HG03060 (cell line): ENCODE measurements at regions not wholly inside any gene's neighbourhood (a gene's known extent, or its start where the extent isn't known, plus 50 kb on each side); places are given as distances from the start of the nearest gene placed in this dataset.

Experiments used
- ATAC-seq: cut with Tn5 transposase; IDR thresholded peaks from one replicate; pipeline ENCODE4 v1.9.1; 2021; ENCODE audit warnings: low read depth, moderate number of reproducible peaks; ENCODE audit not compliant: unreplicated experiment

GRCh38 chr5:53825016-53825415 lies 264.6 kb downstream of the NDUFS4 start:
- ATAC-seq, result no peak

GRCh38 chr5:53825926-53826325 lies 265.5 kb downstream of the NDUFS4 start:
- no peak for ATAC-seq

- no peak for ATAC-seq
Observed at GRCh38 chr5:53826504-53826903, 266.1 kb downstream of the NDUFS4 start.

- no peak for ATAC-seq
Observed at GRCh38 chr5:53827211-53827651, 266.8 kb downstream of the NDUFS4 start.

GRCh38 chr5:53831496-53831895 lies 271.1 kb downstream of the NDUFS4 start:
- no peak for ATAC-seq
